ENCODE measurements at regions not wholly inside any gene's neighbourhood (a gene's known extent, or its start where the extent isn't known, plus 50 kb on each side); places are given as distances from the start of the nearest gene placed in this dataset.
A peak's percentile ranks its signal among the peaks of the same experiment; 100 is the strongest.
"Not testable (repeated sequence)": the region's sequence is repeated elsewhere in the genome, so short reads cannot be mapped to it uniquely, and the experiment has no call there.

DNA sequence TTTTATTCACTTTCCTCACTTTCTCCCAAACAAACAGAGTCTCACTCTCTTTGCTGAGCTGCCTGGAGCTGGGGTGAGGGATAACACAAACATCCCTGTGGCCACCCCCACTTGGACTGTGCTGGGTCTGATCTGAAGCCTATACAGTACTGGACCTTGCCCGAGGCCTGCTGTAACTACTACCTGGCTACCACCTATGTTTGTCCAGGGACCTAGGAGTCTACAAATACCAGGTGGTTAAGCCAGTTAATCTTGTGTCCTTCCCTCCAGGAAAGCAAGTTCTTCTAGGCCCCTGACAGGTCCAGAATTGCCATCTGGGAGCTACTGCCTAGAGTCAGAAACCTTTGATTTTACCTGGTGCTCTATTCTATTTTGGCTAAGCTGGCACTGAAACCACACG lies 87.3 kb downstream of the RTL3 start:
- intact Hi-C loops (cut with DNase I), result no loop called here
- TF ChIP-seq, protein P1, sequence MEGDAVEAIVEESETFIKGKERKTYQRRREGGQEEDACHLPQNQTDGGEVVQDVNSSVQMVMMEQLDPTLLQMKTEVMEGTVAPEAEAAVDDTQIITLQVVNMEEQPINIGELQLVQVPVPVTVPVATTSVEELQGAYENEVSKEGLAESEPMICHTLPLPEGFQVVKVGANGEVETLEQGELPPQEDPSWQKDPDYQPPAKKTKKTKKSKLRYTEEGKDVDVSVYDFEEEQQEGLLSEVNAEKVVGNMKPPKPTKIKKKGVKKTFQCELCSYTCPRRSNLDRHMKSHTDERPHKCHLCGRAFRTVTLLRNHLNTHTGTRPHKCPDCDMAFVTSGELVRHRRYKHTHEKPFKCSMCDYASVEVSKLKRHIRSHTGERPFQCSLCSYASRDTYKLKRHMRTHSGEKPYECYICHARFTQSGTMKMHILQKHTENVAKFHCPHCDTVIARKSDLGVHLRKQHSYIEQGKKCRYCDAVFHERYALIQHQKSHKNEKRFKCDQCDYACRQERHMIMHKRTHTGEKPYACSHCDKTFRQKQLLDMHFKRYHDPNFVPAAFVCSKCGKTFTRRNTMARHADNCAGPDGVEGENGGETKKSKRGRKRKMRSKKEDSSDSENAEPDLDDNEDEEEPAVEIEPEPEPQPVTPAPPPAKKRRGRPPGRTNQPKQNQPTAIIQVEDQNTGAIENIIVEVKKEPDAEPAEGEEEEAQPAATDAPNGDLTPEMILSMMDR (IDR thresholded peaks at IDR 0.05), result no peak
- DNase-seq (no peak), ATAC-seq (no peak)
- H3K36me3 ChIP-seq, result no peaks in the 10 kb centered on the region
- H3K27ac ChIP-seq, result no peak overlapping the region
- no peaks in the 10 kb centered on the region for H3K4me1 ChIP-seq
- H3K27me3 ChIP-seq, result no peaks in the 10 kb centered on the region
- H3K4me3 ChIP-seq, result no peak overlapping the region
- no peaks in the 10 kb centered on the region for H3K9me3 ChIP-seq

DNA sequence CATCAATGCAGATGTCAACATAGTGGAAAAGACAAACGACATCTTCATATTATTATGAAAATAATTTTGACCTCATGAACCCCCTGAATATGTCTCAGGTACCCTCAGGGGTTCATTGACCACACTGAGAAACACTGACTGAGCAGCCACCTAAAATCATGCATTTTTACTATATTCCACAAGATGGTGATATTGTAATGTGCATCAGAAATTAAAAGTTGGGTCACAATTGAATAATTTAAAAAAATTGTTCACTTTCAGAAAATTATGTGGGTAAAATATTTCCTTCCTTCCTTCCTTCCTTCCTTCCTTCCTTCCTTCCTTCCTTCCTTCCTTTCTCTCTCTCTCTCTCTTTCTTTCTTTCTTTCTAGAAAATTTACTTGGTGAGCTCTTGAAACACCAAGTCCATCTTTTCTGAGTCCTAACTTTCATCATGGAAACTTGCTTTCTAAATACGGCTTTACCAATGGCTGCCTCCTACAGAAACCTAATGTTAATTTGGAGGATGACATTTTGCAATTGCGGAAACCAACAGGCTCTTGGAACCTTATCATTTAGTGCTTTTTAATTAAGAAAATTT lies 103.6 kb downstream of the RTL3 start:
- intact Hi-C loops (cut with DNase I), result no loop called here
- Histone ChIP-seq H3K4me1 (no peaks in the 10 kb centered on the region), H3K36me3 (no peaks in the 10 kb centered on the region), H3K4me3 (no peak overlapping the region), H3K27me3 (no peaks in the 10 kb centered on the region), H3K9me3 (no peaks in the 10 kb centered on the region), H3K27ac (no peak overlapping the region)
- ATAC-seq (no peak), DNase-seq (no peak)
- TF ChIP-seq, protein P1 (IDR thresholded peaks at IDR 0.05), result peak; percentile 41

DNA sequence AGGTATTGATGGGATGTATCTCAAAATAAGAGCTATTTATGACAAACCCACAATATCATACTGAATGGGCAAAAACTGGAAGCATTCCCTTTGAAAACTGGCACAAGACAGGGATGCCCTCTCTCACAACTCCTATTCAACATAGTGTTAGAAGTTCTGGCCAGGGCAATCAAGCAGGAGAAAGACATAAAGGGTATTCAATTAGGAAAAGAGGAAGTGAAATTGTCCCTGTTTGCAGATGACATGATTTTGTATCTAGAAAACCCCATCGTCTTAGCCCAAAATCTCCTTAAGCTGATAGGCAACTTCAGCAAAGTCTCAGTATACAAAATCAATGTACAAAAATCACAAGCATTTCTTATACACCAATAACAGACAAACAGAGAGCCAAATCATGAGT lies 106.5 kb downstream of the RTL3 start:
- ATAC-seq; intact Hi-C loops (cut with DNase I); H3K27ac ChIP-seq; H3K4me3 ChIP-seq; DNase-seq; H3K4me1 ChIP-seq; H3K9me3 ChIP-seq; H3K27me3 ChIP-seq; H3K36me3 ChIP-seq: not testable (repeated sequence)

DNA sequence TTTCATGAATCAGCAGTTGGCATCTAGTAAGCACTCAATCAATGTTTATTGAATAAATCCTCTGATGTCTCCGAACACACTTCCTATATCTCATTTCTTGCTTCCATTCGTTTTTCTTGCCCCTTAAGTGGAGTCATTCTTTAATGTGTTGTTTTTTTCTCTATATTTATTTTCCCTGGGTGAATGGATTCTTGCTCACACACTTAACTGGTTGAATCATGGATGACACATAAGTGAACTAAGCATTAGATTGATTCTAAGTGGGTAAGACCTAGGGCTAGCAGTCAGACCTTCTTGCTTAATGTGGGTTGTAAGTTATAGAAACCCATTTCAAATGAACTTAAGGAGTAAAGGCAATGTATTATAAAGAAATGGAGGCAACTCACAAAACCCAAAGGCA lies 111.1 kb downstream of the RTL3 start:
- Histone ChIP-seq H3K4me3 (no peak overlapping the region), H3K27ac (no peak overlapping the region), H3K27me3 (no peaks in the 10 kb centered on the region), H3K9me3 (no peaks in the 10 kb centered on the region), H3K4me1 (no peaks in the 10 kb centered on the region), H3K36me3 (no peaks in the 10 kb centered on the region)
- TF ChIP-seq, protein P1 (IDR thresholded peaks at IDR 0.05), result no peak
- ATAC-seq (no peak), DNase-seq (no peak)
- intact Hi-C loops (cut with DNase I), result no loop called here

DNA sequence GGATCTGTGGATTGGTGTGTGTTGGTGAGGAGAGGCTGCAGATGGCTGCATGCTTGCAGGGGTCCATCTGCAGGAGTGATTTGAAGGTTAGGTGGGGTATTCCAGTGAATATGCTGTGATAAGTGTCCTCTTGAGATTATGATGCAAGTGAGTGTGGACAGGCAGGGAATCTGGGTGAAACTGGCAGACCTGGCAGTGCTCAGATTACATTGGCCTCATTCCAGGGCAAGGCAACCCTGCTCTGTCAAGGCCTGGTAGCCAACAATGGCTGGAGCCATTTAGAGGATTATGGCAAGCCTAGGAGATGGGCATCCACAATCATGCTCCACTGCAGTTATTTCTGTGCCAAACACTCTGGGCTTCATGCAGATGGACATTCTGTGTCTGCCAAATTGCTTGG lies 113.9 kb downstream of the RTL3 start:
- Histone ChIP-seq H3K9me3 (no peaks in the 10 kb centered on the region), H3K36me3 (no peaks in the 10 kb centered on the region), H3K27ac (no peak overlapping the region), H3K27me3 (no peaks in the 10 kb centered on the region), H3K4me3 (no peak overlapping the region), H3K4me1 (no peaks in the 10 kb centered on the region)
- no peak for DNase-seq
- TF ChIP-seq, protein P1 (IDR thresholded peaks at IDR 0.05), result no peak
- ATAC-seq, result no peak
- intact Hi-C loops (cut with DNase I), result no loop called here

DNA sequence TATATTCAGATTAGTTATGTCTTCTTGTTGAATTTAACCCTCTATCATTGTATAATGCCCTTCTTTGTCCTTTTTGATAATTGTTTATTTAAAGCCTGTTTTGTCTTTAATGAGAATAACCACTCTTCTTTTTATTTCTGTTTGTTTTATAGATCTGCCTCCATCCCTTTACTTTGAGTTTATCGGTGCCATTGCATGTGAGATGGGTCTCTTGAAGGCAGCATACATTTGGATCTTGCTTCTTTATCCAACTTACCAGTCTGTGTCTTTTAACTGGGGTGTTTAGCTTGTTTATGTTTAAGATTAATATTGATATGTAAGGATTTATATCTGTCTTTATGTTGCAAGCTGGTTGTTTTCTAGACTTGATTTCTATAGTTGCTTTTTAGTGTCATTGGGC lies 115.8 kb downstream of the RTL3 start:
- TF ChIP-seq, protein P1 (IDR thresholded peaks at IDR 0.05), result no peak
- H3K4me3 ChIP-seq, result no peak overlapping the region
- H3K4me1 ChIP-seq, result no peaks in the 10 kb centered on the region
- ATAC-seq (no peak), DNase-seq (no peak)
- H3K27me3 ChIP-seq, result no peaks in the 10 kb centered on the region
- intact Hi-C loops (cut with DNase I), result no loop called here
- no peaks in the 10 kb centered on the region for H3K36me3 ChIP-seq
- no peak overlapping the region for H3K27ac ChIP-seq
- H3K9me3 ChIP-seq, result no peaks in the 10 kb centered on the region
